BJ (cell line): ENCODE measurements at regions not wholly inside any gene's neighbourhood (a gene's known extent, or its start where the extent isn't known, plus 50 kb on each side); places are given as distances from the start of the nearest gene placed in this dataset.

Experiments
- CTCF ChIA-PET: fragments of 350-600 bp; formaldehyde crosslinking; extraction: SDS; loops from one replicate; lab custom pipeline; 2021; ENCODE audit warnings: antibody characterized with exemption, inconsistent platforms; lab: Yijun Ruan, JAX
- POLR2A ChIA-PET: fragments of 300-600 bp; sonication (Branson Sonifier 250); formaldehyde crosslinking; extraction: SDS; loops from one replicate; lab custom pipeline; 2021; ENCODE audit warnings: antibody characterized with exemption; lab: Charles Lee
- DNase-seq: peaks from one replicate; pipeline ENCODE4 v3.0.0-alpha.2; 2011; ENCODE audit warnings: low read depth
- H3K27me3 ChIP-seq: 2 replicates; pipeline ENCODE4 v1.6.0; 2011; ENCODE audit warnings: low read length; ENCODE audit not compliant: control insufficient read depth, insufficient read depth
- H3K36me3 ChIP-seq: 2 replicates; pipeline ENCODE4 v1.5.1; 2011; ENCODE audit warnings: low read length; ENCODE audit not compliant: control insufficient read depth, insufficient read depth
- H3K4me3 ChIP-seq: 2 replicates; pipeline ENCODE4 v1.5.1; 2011; ENCODE audit warnings: low read depth, mild to moderate bottlenecking, control low read depth, low read length
- CTCF ChIP-seq: IDR thresholded peaks from 2 replicates; pipeline ENCODE4 v1.5.1; 2011; ENCODE audit warnings: low read depth, mild to moderate bottlenecking, control low read depth, inconsistent platforms, low read length, moderate library complexity; ENCODE audit not compliant: insufficient read depth

GRCh38 chr20:12416281-12416680, 498.6 kb downstream of the BTBD3 start:
- no peak for DNase-seq
- CTCF ChIA-PET, result no interaction called here

GRCh38 chr20:12433724-12434123, 516.0 kb downstream of the BTBD3 start:
- ChIA-PET POLR2A (no interaction called here), CTCF (interaction anchor here (0.6 kb wide), 1 partner anchor 440 kb away, joined by 4 read pairs; no protein-coding TSS in a partner anchor)
- no peak overlapping the region for H3K4me3 ChIP-seq
- TF ChIP-seq CTCF, result no peak
- H3K27me3 ChIP-seq, result no peaks in the 10 kb centered on the region
- no peaks in the 10 kb centered on the region for H3K36me3 ChIP-seq
- no peak for DNase-seq

More at GRCh38 chr20:12416281-12416680, 498.6 kb downstream of the BTBD3 start:
- no peaks in the 10 kb centered on the region for H3K36me3 ChIP-seq
- TF ChIP-seq CTCF, result no peak
- POLR2A ChIA-PET, result no interaction called here
- H3K4me3 ChIP-seq, result no peak overlapping the region
- H3K27me3 ChIP-seq, result no peaks in the 10 kb centered on the region

GRCh38 chr20:12434672-12435071, 517.0 kb downstream of the BTBD3 start:
- Histone ChIP-seq H3K27me3 (no peaks in the 10 kb centered on the region), H3K36me3 (no peaks in the 10 kb centered on the region), H3K4me3 (no peak overlapping the region)
- CTCF ChIA-PET, result no interaction called here
- no peak for TF ChIP-seq CTCF
- POLR2A ChIA-PET, result no interaction called here
- DNase-seq, result no peak

- Histone ChIP-seq H3K27me3 (no peaks in the 10 kb centered on the region), H3K4me3 (no peak overlapping the region), H3K36me3 (no peaks in the 10 kb centered on the region)
- ChIA-PET POLR2A (no interaction called here), CTCF (no interaction called here)
- no peak for TF ChIP-seq CTCF
- DNase-seq, result no peak
These were observed 517.6 kb downstream of the BTBD3 start for GRCh38 chr20:12435268-12435667.

GRCh38 chr20:12453711-12454110, 536.0 kb downstream of the BTBD3 start:
- H3K4me3 ChIP-seq, result no peak overlapping the region
- ChIA-PET CTCF (no interaction called here), POLR2A (no interaction called here)
- H3K36me3 ChIP-seq, result no peaks in the 10 kb centered on the region
- DNase-seq, result no peak
- no peaks in the 10 kb centered on the region for H3K27me3 ChIP-seq
- no peak for TF ChIP-seq CTCF
